GM21717 (cell line): ENCODE measurements at regions not wholly inside any gene's neighbourhood (a gene's known extent, or its start where the extent isn't known, plus 50 kb on each side); places are given as distances from the start of the nearest gene placed in this dataset.

Experiments
- ATAC-seq: cut with Tn5 transposase; IDR thresholded peaks from one replicate; pipeline ENCODE4 v1.9.1; 2021; ENCODE audit warnings: mild to moderate bottlenecking, moderate library complexity; ENCODE audit not compliant: unreplicated experiment

DNA sequence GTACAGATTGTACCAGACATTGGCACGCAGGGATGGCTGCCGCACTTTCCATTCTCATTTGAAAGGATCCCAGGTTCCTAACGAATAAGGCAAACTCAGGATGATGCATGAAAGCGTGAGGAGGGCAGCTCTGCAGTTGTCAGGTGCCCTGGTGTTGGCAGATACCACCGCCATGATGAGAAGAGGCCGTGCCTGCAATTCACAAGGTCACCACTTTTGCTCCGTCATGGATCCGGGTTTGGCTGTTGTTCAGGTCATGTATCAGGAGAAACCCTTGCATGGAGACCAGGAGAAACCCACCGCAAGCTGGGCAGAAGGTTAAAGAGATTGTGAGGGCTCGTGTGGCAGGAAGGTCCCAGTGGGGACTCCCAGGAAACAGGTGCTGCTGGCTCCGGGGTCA lies 233.2 kb downstream of the KLF6 start:
- ATAC-seq = no peak

DNA sequence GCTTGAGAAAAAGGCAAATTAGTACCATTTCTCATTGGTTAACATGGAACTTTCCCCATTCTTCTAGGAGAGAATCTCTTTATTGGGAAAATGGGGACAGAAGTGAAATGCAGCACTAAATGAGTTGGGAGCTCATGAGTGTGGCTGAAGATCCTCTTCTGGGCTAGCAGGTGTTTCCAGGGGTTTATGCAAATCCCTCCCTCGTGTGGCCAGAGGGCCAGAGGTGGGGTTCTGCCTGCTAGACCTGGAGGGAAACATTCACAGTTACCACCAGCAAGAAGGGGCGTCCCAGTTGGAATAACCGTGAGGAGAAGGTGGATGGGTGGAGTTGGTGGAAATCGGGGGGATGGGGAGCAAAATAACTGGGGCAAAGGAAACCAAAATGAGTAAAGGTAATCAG lies 235.9 kb downstream of the KLF6 start:
- ATAC-seq = no peak

DNA sequence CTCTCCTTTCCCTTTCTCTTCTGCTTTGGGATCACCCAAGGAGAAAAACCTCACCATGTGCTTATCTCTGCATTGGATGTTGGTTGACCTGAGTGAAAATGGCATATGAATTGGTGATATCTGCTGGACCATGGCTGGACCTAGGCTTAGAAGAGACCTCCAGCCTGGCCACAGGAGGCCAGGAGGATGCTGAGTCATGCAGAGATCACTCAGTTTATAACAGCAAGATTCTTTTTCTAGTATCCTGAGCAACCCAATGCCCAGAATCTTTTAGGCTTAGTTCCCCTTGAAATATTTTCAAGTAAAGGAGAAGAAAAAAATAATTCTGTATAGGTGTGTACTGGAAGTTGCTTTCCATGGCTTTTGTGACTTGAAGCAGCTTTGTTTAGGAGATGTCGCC lies 236.3 kb downstream of the KLF6 start:
- no peak for ATAC-seq

DNA sequence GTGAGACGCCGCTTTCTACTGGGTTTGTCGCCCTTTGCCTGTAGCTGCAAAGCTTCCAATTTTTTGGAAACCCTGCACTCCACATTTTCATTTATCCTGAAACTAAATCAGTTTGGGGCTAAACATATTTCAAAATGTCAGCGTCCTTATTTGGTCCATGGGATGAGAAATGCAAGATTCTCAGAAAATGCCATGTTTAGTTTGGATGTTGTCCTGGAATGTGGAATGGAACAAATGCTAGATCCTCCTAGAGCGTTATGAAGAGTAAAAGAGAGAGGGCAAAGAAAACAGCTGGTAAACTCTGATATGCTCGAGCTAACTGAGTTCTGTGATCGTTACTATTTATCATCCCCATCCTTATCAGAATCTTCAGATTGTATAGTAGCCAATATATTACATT lies 236.9 kb downstream of the KLF6 start:
- no peak for ATAC-seq

DNA sequence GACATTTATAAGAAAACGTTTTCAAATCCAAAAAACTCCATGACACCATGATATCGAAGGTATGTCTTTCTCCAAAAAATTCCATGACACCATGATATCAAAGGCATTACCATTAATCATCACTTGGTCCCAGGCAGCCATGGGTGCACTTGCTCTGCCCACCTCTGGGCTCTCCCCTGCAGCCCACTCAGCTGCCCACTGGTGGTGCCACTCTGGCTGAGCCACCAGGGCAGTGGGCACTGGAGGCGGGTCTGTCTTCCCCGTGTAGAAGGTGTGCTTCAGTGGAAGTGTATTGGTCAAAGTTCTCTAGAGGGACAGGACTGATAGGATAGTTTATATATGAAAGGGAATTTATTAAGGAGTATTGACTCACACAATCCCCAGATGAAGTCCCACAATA lies 240.4 kb downstream of the KLF6 start:
- no peak for ATAC-seq

DNA sequence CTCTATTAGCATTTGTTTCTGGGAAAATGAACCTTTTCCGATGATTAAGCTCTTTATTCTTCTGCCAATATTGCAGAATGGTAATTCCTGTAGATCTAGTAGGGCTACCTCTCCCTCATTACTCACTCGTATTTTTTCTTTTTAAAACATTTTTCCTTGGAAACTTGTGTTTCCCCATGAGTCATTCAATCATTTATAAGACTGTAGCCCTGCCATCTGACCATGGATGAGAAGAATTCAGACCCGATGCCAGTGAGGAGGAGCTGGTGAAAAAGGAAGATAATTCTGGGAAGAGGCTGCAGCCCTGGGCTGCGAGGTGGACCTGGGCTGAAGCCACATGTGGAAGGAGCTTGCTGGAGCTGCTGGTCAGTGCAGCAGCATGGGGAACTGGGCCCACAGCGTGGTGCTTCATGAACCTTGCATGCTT lies 242.8 kb downstream of the KLF6 start:
- ATAC-seq = no peak

DNA sequence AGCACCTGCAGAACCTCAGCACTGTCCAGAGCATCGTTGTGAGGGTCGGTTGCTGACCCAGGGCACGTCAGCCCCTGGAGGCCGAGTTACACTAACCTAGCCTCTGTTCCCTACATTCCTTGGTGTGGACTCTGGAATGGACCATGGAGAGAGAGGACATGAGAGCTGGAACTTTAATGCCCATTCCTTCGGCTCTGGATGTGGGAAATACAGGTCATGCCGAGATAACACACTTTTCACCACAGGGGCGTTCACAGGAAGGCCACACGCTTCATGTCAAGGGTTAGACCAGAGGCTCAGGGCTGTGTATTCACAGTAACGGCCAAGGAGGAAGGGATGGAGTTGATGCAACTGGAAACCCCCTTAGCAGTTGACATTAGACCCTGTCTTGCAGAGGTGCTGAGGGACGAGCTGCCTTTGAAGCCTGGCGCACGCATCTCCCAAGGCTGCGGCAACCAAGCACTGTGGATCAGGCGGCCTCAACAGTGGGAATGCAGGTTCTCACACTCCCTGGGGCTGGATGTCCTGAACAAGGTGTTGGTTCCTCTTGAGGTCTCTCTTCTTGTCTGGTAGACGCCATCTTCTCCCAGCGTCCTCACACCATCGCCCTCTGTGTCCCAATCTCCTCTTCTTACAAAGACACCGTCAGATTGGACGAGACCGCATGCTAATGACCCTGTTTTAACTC lies 245.2 kb downstream of the KLF6 start:
- no peak for ATAC-seq

DNA sequence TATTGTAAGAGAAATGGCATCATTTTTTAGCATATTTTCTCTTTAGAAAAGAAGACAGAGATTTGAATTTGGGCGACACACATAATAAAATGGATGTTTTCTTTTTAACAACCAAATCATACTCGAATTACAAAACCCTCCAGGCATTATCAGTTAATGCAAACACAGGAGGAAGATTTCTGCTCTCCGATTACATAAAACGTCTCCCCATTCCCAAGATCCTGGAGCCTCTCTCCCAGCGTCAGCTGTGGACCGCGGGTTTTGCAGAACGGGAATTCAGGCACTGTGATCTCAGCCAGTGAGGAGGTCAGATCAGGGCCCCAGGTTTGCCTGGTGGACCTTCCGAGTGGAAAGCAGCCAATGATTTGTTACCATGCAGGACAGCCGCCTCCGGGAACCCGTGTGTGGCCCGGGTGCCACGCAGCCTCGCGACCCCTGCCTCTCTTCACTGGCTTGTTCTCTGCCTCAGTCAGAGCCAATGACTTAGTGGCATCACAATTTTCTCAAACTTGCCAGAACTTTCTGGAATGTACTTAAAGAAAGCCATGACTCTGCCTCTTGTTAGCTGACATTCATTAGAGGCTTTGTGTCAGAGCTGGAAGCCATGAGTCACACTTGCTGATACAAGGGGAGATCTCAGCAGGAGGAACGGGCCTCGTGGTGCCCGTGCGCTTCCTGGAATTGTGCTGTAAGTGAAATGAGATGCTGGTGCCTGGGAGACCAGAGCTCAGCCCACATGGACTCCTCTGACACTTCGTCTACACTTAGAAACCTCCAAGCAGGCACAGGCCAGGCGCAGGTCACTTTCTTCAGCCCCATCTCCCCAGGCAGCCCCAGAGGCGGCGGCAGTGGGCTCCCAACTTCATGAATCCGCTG lies 246.1 kb downstream of the KLF6 start:
- no peak for ATAC-seq

DNA sequence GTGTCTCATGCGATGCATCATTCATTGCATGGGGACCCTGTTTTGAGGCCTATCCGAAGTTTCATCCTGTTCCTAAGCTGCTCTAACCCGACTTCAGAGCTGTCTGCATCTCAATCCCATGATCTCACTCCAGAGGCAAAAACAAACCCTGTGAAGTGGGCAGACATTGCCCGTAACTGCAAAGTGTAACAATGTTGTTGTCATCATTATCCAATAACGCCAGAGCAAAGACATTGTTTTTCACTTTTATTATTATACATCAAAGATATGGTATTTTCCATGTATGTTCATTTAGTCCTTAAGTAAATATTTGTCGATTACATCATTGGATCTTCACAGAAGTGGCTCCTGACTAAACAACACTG lies 246.7 kb downstream of the KLF6 start:
- no peak for ATAC-seq

DNA sequence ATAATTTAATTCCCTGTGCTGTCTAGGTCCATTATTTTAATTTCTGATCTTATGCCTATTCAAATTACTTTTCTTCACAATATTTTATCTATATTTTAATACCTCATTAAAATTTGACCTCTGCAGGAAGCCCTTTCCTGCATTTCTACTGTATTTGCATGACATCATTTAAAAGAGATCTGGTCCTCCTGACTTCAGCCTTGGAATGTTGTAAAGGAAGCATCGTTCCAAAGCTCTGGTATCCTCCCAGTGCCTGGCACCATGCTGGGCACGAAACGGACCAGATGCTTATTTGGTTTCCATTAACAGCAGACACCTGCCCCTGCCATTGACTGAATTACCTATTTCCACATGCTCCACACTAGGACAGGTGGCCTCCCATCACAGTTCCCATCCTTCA lies 247.5 kb downstream of the KLF6 start:
- no peak for ATAC-seq

DNA sequence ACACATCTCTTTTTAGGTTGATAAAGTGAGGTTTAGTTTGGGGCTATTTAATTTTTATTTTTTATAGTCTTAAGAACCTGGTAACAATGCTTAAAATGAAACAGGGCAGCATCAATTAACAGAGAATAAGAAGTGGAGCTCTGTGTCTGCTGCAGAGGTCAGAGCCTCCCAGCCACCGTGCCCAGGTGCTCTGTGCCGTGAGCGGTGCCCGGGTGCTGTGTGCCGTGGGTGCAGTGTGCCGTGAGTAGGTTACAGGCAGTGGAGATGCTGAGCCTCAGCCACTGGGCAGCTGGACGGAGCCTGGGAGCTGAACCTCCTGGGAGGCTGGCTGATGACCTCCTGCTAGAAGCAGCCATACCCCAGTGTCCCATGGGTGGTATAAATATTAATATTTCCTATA lies 250.0 kb downstream of the KLF6 start:
- no peak for ATAC-seq

DNA sequence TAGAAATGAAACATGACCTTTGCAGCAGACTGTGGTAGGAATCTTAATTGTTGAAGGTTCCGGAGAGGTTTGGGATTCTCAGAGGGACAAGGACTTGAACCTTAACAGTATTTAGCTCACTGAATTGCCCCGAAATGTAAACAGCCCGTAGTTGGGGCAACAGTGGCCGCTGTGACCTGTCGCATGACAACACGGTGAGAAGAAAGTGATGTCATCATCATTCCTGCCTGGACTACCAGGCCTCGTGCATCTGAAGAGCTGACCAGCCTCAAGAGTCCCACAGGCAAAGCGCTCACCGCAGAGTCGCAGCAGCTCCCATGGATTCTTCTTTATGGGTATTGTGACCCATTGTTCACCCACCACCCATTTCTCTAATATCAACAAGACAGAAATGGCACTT lies 250.6 kb downstream of the KLF6 start:
- ATAC-seq = no peak

DNA sequence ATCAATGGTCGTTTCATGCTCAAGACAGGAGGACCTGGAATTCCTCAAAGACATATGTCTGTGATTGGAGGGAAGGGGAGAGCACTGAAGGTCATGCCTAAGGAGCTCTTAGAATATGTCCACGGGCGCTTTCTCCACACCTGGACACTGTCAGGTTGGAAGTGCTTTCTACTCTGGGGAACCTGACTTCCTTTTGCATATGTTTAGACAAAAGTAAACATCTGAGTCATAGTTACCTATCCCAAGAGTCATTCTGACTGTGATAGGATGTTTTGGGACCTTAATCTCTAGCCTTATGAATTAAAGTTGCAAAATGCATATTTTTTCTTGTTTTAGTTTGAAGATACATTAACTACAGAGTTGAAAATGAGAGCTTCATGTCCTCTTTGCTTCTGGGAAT lies 251.7 kb downstream of the KLF6 start:
- no peak for ATAC-seq

DNA sequence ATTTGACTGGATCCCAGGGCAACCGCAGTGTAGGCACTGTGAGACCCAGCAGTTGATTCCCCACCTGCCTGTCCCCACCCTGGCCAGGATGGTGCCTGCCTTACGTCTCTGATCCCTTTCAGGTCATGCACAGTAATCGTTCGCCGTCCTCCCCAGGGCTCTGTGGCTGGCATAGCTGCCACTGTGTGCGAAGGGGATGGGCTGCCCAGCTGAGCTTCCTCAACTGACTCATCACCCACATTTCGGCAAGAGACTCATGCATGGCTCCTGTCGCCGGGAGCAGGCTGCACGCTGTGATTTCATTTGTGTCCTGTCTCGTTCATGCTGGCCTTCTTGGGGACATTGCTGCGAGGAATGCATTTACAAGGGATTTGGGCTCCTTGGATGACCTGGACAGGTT lies 252.4 kb downstream of the KLF6 start:
- ATAC-seq = no peak

DNA sequence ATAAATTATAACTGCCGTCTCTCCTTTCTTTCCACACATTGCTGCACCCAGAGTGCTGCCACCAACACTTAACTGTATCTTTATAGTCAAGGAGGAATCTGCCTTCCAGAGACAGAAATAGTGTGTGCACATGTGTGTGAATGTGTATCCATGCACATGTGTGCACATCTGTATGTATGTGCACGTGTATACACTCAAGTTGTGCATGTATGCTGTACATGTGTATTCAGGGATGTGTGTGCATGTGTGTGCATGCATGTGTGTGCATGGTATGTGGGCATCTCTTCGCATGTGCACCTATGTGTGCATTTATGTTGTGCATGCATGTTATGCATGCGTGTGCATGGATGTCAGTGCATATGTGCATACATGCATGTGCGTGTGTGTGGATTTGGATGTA lies 253.3 kb downstream of the KLF6 start:
- no peak for ATAC-seq

DNA sequence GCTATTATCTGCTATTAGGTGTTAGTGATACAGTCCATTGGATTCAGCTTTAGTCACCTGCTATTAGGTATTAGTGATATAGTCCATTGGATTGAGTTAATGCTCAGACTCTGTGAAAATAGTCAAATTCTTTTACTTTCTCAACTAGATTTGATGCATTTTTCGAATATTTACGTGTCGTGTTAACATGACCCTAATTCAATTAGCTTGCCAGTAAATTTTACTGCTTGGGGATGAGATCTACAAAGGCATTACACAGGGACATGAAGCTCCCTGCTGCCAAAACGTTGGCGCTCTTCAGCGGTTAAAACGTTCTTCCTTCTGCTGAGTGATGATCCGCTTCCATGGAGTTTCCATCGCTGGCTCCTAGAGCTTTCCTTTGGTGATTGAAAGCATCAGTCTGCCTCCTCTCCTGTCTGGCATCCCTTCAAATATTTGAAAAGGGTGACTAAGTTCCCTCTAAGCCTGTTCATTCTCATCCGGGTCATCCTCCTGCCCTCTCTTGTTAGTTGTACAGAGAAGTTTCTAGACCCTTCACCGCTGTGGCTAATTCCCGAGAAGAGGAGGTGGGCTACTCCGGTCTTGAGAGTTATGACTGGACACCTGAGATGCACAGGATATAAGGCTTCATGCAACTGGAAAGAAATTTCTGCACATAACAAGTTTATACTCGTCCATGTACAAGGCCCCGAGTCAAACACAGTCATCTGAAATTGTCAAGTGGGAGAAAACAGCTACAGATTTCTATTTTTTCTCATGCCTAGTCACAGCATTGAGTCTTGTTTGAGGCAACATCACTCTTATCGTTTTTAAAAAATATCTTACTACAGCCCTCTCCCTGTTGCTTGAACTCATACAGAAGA lies 254.0 kb downstream of the KLF6 start:
- no peak for ATAC-seq

DNA sequence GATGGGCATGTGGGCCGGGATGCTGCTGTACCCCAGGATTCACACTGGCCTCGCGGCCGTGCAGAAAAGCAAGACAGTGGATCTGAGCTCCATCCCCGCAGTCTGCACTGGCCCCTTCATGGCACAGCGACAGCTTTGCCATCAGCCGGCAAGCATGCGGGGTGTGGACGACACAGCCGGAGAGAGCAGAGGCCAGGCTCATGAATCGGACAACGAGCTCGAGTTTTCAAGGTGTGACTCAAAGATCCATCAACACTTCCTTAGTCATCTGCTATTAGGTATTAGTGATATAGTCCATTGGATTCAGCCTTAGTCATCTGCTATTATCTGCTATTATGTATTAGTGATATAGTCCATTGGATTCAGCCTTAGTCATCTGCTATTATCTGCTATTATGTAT lies 254.7 kb downstream of the KLF6 start:
- ATAC-seq = no peak

DNA sequence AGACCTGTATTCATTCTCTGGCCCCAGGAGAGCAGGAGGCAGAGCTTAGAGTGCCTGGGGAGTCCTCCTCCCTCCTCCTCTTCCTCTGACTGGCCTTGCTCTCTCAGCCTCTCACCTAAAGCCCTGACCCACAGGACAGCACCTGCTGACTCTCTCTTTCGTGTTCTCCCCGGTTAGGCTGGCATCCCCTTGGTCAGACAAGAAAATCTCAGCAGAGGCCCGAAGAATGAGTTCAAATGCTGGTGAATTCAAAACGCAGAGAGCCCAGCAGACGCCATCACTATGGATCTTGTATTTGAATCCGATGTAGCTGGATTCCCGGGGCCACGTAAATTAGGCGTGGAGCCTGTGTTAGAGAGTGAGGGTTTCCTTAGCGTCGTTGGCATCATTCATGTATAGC lies 255.3 kb downstream of the KLF6 start:
- no peak for ATAC-seq

DNA sequence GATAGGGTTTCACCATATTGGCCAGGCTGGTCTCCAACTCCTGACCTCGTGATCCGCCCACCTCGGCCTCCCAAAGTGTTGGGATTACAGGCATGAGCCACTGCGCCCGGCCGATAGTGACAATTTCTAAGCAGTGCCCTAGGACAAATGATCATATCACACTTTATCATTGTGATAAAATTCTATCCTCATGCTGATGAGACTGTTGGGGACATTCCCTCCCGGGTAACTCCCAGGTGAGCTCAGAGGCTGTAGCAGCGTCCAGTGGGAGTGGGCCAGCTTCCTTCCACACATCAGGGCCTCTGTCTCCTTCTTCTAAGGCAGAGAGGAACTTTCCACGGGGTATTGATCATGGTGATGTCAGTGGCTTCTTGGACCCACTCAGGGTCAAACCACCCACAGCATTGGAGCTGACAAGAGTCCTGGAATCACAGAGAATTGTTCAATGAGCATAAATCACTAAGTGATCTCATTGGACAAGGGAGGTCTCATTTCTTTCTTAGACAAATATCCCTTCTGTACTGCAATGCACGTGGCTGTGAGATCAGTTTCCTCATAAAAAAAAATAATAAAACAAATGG lies 256.1 kb downstream of the KLF6 start:
- no peak for ATAC-seq

DNA sequence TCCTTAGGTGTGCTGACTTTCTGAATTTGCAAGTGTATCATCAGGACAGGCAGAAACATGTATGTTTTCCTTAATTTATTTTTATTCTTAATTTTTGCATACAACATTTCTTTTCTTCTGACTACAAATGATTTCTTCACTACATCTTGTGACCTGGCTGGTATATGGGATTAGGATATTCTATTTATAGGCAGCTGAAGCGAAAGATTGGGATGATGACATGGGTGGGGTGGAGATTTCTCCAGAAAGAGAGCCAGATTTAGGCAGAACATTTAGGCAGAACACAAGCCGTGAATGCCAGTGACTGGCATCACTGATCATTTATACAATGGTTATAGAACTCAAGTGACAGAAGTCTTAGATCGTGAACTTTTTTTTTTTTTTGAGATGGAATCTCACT lies 256.7 kb downstream of the KLF6 start:
- ATAC-seq = no peak

DNA sequence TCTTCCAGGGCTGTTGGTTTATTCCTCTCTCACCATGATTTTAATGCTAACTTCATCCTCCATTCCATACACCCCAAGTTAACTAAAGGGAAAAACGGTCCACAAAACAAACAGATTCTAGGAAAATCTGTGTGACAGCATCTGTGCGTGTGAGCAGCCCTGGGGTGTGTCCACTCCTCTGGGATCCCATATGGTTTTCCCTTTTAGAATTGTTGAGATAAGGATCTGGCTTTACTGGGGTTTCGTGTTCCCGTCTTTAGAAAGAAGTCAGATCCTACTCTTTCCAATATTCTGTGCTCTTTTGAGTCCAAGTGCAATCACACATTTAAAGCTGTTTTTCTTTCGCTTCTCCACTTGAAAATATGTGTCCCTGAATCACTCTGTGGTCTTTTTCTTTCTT lies 257.1 kb downstream of the KLF6 start:
- ATAC-seq = no peak
